GM04504 (cell line): ENCODE measurements at regions not wholly inside any gene's neighbourhood (a gene's known extent, or its start where the extent isn't known, plus 50 kb on each side); places are given as distances from the start of the nearest gene placed in this dataset.
"Not testable (repeated sequence)": the region's sequence is repeated elsewhere in the genome, so short reads cannot be mapped to it uniquely, and the experiment has no call there.

Experiments
- DNase-seq: peaks from one replicate; pipeline ENCODE4 v3.0.0-alpha.2; 2012; ENCODE audit warnings: low read depth

GRCh38 chr10:8776926-8777622 is 722.6 kb downstream of the GATA3 start:
- no peak for DNase-seq

GRCh38 chr10:8778713-8779112 is 724.2 kb downstream of the GATA3 start:
- DNase-seq, result no peak

- no peak for DNase-seq
Observed at GRCh38 chr10:8787649-8788048, 733.2 kb downstream of the GATA3 start.

GRCh38 chr10:8790390-8790789 is 735.9 kb downstream of the GATA3 start:
- DNase-seq, result no peak

GRCh38 chr10:8794860-8795259 is 740.4 kb downstream of the GATA3 start:
- DNase-seq, result no peak

GRCh38 chr10:8800426-8800825 is 745.9 kb downstream of the GATA3 start:
- DNase-seq, result no peak

GRCh38 chr10:8803992-8804391 is 749.5 kb downstream of the GATA3 start:
- no peak for DNase-seq

- DNase-seq, result no peak
Observed at GRCh38 chr10:8810677-8811076, 756.2 kb downstream of the GATA3 start.

GRCh38 chr10:8811201-8811600 is 756.7 kb downstream of the GATA3 start:
- DNase-seq, result no peak

GRCh38 chr10:8815969-8816368 is 761.5 kb downstream of the GATA3 start:
- no peak for DNase-seq

- no peak for DNase-seq
Observed at GRCh38 chr10:8817299-8817698, 762.8 kb downstream of the GATA3 start.

GRCh38 chr10:8825611-8826010 is 771.1 kb downstream of the GATA3 start:
- DNase-seq, result no peak

GRCh38 chr10:8829592-8829991 is 775.1 kb downstream of the GATA3 start:
- no peak for DNase-seq

- no peak for DNase-seq
Observed at GRCh38 chr10:8830048-8830447, 775.6 kb downstream of the GATA3 start.

- no peak for DNase-seq
Observed at GRCh38 chr10:8830876-8831275, 776.4 kb downstream of the GATA3 start.

- no peak for DNase-seq
Observed at GRCh38 chr10:8835453-8836167, 781.1 kb downstream of the GATA3 start.

GRCh38 chr10:8840356-8840755 is 785.9 kb downstream of the GATA3 start:
- no peak for DNase-seq

GRCh38 chr10:8844141-8844540 is 789.7 kb downstream of the GATA3 start:
- no peak for DNase-seq

GRCh38 chr10:8852546-8852945 is 798.1 kb downstream of the GATA3 start:
- DNase-seq, result no peak

- DNase-seq, result no peak
Observed at GRCh38 chr10:8853048-8853447, 798.6 kb downstream of the GATA3 start.

GRCh38 chr10:8868924-8869323 is 814.4 kb downstream of the GATA3 start:
- DNase-seq, result not testable (repeated sequence)

- DNase-seq, result no peak
Observed at GRCh38 chr10:8873310-8873709, 818.8 kb downstream of the GATA3 start.

GRCh38 chr10:8874268-8874667 is 819.8 kb downstream of the GATA3 start:
- DNase-seq, result no peak

GRCh38 chr10:8874972-8875371 is 820.5 kb downstream of the GATA3 start:
- no peak for DNase-seq
